Sigmoid colon (tissue), 6 donors: ENCODE measurements at regions not wholly inside any gene's neighbourhood (a gene's known extent, or its start where the extent isn't known, plus 50 kb on each side); places are given as distances from the start of the nearest gene placed in this dataset.

Experiments
- DNase-seq: peaks from one replicate; pipeline ENCODE4 v3.0.0-alpha.2; 2019
- H3K27ac ChIP-seq, 4 donors: fragments of 200-600 bp; sonication (generic); one replicate each; pipeline ENCODE4 v1.5.1; 2016 to 2019; ENCODE audit warnings: mild to moderate bottlenecking in 1 of 4
- H3K27me3 ChIP-seq, 3 donors: fragments of 200-600 bp; sonication (generic); one replicate each; pipeline ENCODE4 v1.5.1; 2019; ENCODE audit warnings: mild to moderate bottlenecking in 1 of 3
- H3K36me3 ChIP-seq, 4 donors: fragments of 200-600 bp; sonication (generic); one replicate each; pipeline ENCODE4 v1.5.1; 2016 to 2019
- H3K4me1 ChIP-seq, 4 donors: fragments of 200-600 bp; sonication (generic); one replicate each; pipeline ENCODE4 v1.5.1; 2017 to 2019
- H3K4me3 ChIP-seq, 4 donors: fragments of 200-600 bp; sonication (generic); one replicate each; pipeline ENCODE4 v1.5.1; 2017 to 2019; ENCODE audit warnings: mild to moderate bottlenecking in 2 of 4, moderate library complexity in 1 of 4
- H3K9me3 ChIP-seq, 4 donors: fragments of 200-600 bp in 3 of 4; sonication (generic) in 3 of 4; one replicate each; pipeline versions ENCODE4 v1.5.1 to v1.6.1; 2013 to 2019
- CTCF ChIP-seq, 4 experiments: fragments of 450-650 bp in 3 of 4; fragments of 200-600 bp in 1 of 4; IDR thresholded peaks; one replicate each; pipeline ENCODE4 v1.5.1; 2016 to 2019; ENCODE audit warnings: antibody characterized with exemption in 4 of 4, mild to moderate bottlenecking in 3 of 4, moderate library complexity in 2 of 4
- EP300 ChIP-seq, 4 donors: sonication (generic); formaldehyde crosslinking; IDR thresholded peaks; one replicate each; pipeline ENCODE4 v1.6.1; 2017; ENCODE audit warnings: antibody characterized with exemption in 4 of 4
- POLR2A ChIP-seq, 2 donors: fragments of 450-650 bp; IDR thresholded peaks; one replicate each; pipeline ENCODE4 v1.6.1; 2016; ENCODE audit warnings: antibody characterized with exemption in 2 of 2, mild to moderate bottlenecking in 2 of 2, moderate library complexity in 2 of 2
- POLR2AphosphoS5 ChIP-seq, 4 donors: sonication (generic); formaldehyde crosslinking; IDR thresholded peaks; one replicate each; pipeline ENCODE4 v1.6.1; 2017; ENCODE audit warnings: antibody characterized with exemption in 4 of 4
- WGBS, 2 donors: extraction: QIAGEN DNeasy Blood & Tissue Kit; methylation state at CpG; one replicate each; pipeline ENCODE4 v1.1.7; 2013; 5-methylcytosine and 5-hydroxymethylcytosine counted together
- intact Hi-C: fragments of 100-400 bp; cut with DNase I; formaldehyde crosslinking; loops from one replicate; pipeline ENCODE4 v1.15.1; 2023
- donor health status: healthy with polysubstance abuse.
- donor health status: healthy.

GRCh38 chrX:122703762-122704161, 480.3 kb upstream of the GRIA3 start:
- 79% methylated on average over 1 of the region's 1 CpG for WGBS, 2 donors
- DNase-seq: no peak

GRCh38 chrX:122739770-122740169, 444.3 kb upstream of the GRIA3 start:
- TF ChIP-seq POLR2A (IDR thresholded peaks at IDR 0.05): no peak
- no peak for TF ChIP-seq POLR2AphosphoS5 (IDR thresholded peaks at IDR 0.05)
- TF ChIP-seq CTCF (IDR thresholded peaks at IDR 0.05): no peak
- TF ChIP-seq EP300 (IDR thresholded peaks at IDR 0.05): no peak
- intact Hi-C loops: no loop called here
- no peaks in the 10 kb centered on the region for H3K9me3 ChIP-seq
- no peak overlapping the region for H3K4me3 ChIP-seq
- no peaks in the 10 kb centered on the region for H3K36me3 ChIP-seq
- no peaks in the 10 kb centered on the region for H3K4me1 ChIP-seq
- 22 to 40% methylated on average over 1 of the region's 1 CpG for WGBS, 2 donors
- no peaks in the 10 kb centered on the region for H3K27me3 ChIP-seq
- DNase-seq: no peak
- no peak overlapping the region for H3K27ac ChIP-seq

More at GRCh38 chrX:122703762-122704161, 480.3 kb upstream of the GRIA3 start:
- Histone ChIP-seq H3K4me3 (no peak overlapping the region), H3K9me3 (no peaks in the 10 kb centered on the region), H3K27ac (no peak overlapping the region), H3K27me3 (no peaks in the 10 kb centered on the region), H3K4me1 (no peaks in the 10 kb centered on the region), H3K36me3 (no peaks in the 10 kb centered on the region)
- TF ChIP-seq EP300 (IDR thresholded peaks at IDR 0.05) (no peak), POLR2AphosphoS5 (IDR thresholded peaks at IDR 0.05) (no peak), POLR2A (IDR thresholded peaks at IDR 0.05) (no peak), CTCF (IDR thresholded peaks at IDR 0.05) (no peak)
- intact Hi-C loops: no loop called here

GRCh38 chrX:122770581-122770980, 413.5 kb upstream of the GRIA3 start:
- no peak for TF ChIP-seq CTCF (IDR thresholded peaks at IDR 0.05)
- no peak for TF ChIP-seq POLR2AphosphoS5 (IDR thresholded peaks at IDR 0.05)
- TF ChIP-seq EP300 (IDR thresholded peaks at IDR 0.05): no peak
- TF ChIP-seq POLR2A (IDR thresholded peaks at IDR 0.05): no peak
- no peak for DNase-seq
- H3K4me3 ChIP-seq: no peak overlapping the region
- no peaks in the 10 kb centered on the region for H3K9me3 ChIP-seq
- intact Hi-C loops: no loop called here
- no peak overlapping the region for H3K27ac ChIP-seq
- no peaks in the 10 kb centered on the region for H3K4me1 ChIP-seq
- WGBS, 2 donors: 69 to 73% methylated on average over 3 of the region's 3 CpGs
- H3K36me3 ChIP-seq: no peaks in the 10 kb centered on the region
- H3K27me3 ChIP-seq: no peaks in the 10 kb centered on the region

GRCh38 chrX:122771933-122772332, 412.1 kb upstream of the GRIA3 start:
- H3K4me3 ChIP-seq: no peak overlapping the region
- no peak for TF ChIP-seq POLR2AphosphoS5 (IDR thresholded peaks at IDR 0.05)
- no peak for TF ChIP-seq POLR2A (IDR thresholded peaks at IDR 0.05)
- TF ChIP-seq EP300 (IDR thresholded peaks at IDR 0.05): no peak
- TF ChIP-seq CTCF (IDR thresholded peaks at IDR 0.05): no peak
- H3K27ac ChIP-seq: no peak overlapping the region
- H3K36me3 ChIP-seq: no peaks in the 10 kb centered on the region
- intact Hi-C loops: no loop called here
- no peaks in the 10 kb centered on the region for H3K9me3 ChIP-seq
- 65 to 80% methylated on average over 4 of the region's 4 CpGs for WGBS, 2 donors
- H3K4me1 ChIP-seq: no peaks in the 10 kb centered on the region
- H3K27me3 ChIP-seq: no peaks in the 10 kb centered on the region
- DNase-seq: no peak

- no peak overlapping the region for H3K27ac ChIP-seq
- no peaks in the 10 kb centered on the region for H3K9me3 ChIP-seq
- intact Hi-C loops: no loop called here
- WGBS, 2 donors: 44 to 81% methylated on average over 3 of the region's 3 CpGs
- no peaks in the 10 kb centered on the region for H3K27me3 ChIP-seq
- TF ChIP-seq EP300 (IDR thresholded peaks at IDR 0.05) (no peak), CTCF (IDR thresholded peaks at IDR 0.05) (no peak), POLR2AphosphoS5 (IDR thresholded peaks at IDR 0.05) (no peak), POLR2A (IDR thresholded peaks at IDR 0.05) (no peak)
- H3K4me1 ChIP-seq: no peaks in the 10 kb centered on the region
- no peak overlapping the region for H3K4me3 ChIP-seq
- DNase-seq: no peak
- H3K36me3 ChIP-seq: no peaks in the 10 kb centered on the region
Observed at GRCh38 chrX:122777766-122778165, 406.3 kb upstream of the GRIA3 start.
